ENCODE measurements at regions not wholly inside any gene's neighbourhood (a gene's known extent, or its start where the extent isn't known, plus 50 kb on each side); places are given as distances from the start of the nearest gene placed in this dataset.

DNA sequence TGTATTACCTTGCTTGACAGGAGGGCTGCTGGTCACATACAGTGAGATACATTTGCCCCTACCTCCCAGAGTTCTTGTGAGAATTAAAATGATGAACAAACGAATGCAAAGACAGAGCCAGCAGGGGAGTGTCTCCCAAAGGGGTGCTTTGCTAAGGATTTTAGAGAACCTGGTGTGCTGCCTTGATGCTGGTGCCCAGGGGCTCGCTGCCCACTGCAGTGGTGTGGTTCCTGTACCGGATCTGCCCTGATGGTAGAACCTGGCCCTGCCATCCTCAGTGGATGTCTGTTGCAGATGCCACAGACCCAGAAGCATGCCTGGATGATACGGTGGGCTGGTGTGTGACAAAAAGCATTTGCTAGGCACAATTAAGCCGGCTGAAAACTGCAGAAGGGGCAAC, 414.8 kb upstream of the HS6ST1 start:
- TF ChIP-seq POLR2A (IDR thresholded peaks at IDR 0.05; ENCODE audit: low read depth, low read length) (no peak), JUN (IDR thresholded peaks at IDR 0.05; ENCODE audit: borderline replicate concordance, insufficient read depth, insufficient read length, low read depth) (no peak), EZH2 (IDR thresholded peaks at IDR 0.05; ENCODE audit: borderline replicate concordance, low read depth, low read length, severe bottlenecking) (no peak), POLR2AphosphoS5 (IDR thresholded peaks at IDR 0.05; ENCODE audit: insufficient read depth, low read depth, low read length) (no peak)
- TF ChIP-seq, protein P1, sequence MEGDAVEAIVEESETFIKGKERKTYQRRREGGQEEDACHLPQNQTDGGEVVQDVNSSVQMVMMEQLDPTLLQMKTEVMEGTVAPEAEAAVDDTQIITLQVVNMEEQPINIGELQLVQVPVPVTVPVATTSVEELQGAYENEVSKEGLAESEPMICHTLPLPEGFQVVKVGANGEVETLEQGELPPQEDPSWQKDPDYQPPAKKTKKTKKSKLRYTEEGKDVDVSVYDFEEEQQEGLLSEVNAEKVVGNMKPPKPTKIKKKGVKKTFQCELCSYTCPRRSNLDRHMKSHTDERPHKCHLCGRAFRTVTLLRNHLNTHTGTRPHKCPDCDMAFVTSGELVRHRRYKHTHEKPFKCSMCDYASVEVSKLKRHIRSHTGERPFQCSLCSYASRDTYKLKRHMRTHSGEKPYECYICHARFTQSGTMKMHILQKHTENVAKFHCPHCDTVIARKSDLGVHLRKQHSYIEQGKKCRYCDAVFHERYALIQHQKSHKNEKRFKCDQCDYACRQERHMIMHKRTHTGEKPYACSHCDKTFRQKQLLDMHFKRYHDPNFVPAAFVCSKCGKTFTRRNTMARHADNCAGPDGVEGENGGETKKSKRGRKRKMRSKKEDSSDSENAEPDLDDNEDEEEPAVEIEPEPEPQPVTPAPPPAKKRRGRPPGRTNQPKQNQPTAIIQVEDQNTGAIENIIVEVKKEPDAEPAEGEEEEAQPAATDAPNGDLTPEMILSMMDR (IDR thresholded peaks at IDR 0.05; ENCODE audit: extremely low read depth in 1 of 2, insufficient read depth in 1 of 2, low read depth in 1 of 2, low read length in 2 of 2), result no peak
